ENCODE measurements at regions not wholly inside any gene's neighbourhood (a gene's known extent, or its start where the extent isn't known, plus 50 kb on each side); places are given as distances from the start of the nearest gene placed in this dataset.

DNA sequence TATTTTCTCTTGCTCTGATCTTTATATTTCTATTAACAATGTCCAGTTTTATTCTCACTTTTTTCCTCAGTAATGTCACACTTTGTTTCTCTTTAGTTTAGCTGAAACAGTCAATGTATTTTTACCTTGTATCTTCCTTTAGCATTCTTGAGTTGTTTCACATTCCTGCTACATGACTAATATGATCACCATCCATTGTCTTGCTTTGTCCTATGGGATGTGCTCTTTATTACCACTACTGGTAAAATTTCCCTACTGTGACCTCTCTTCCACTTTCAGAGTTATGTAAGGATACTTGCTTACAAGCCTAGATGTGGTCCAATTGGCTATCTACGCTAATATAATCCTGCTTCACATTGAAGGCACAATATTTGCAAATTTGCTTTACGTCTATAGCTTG lies 457.9 kb downstream of the PIK3C3 start:
- DNase-seq: no peak
- Histone ChIP-seq H3K4me2 (ENCODE audit: unreplicated experiment) (no peak overlapping the region), H3K4me3 (no peak overlapping the region), H3K4me1 (ENCODE audit: insufficient read depth) (peaks cover 7% of the 10 kb centered on the region; the same call in 1 of the 2 replicates), H4K20me1 (ENCODE audit: insufficient read depth) (no peaks in the 10 kb centered on the region), H3K36me3 (ENCODE audit: low read depth) (no peaks in the 10 kb centered on the region), H3F3A (ENCODE audit: insufficient read depth) (0 out of 2 replicates have a peak, but pooled peaks cover 12% of the 10 kb centered on the region), H3K9me3 (ENCODE audit: low read depth) (no peaks in the 10 kb centered on the region), H3K79me2 (ENCODE audit: insufficient read depth) (no peaks in the 10 kb centered on the region), H3K27ac (no peak overlapping the region), H3K27me3 (replicated peaks; ENCODE audit: insufficient read depth) (no peaks in the 10 kb centered on the region), H3K9me2 (ENCODE audit: insufficient read depth) (no peaks in the 10 kb centered on the region), H2AFZ (no peak overlapping the region), H3K9ac (no peak overlapping the region)
- TF ChIP-seq EZH2 (IDR thresholded peaks at IDR 0.05; ENCODE audit: insufficient read depth, poor library complexity, severe bottlenecking): no peak
- TF ChIP-seq EZH2phosphoT487 (IDR thresholded peaks at IDR 0.05; ENCODE audit: insufficient read depth, low read depth): no peak
- in situ Hi-C loops (cut with MboI): no loop called here
- WGBS, 2 experiments (ENCODE audit: low coverage in 1 of 2, low lambda C conversion rate in 2 of 2, missing lambda C conversion rate in 2 of 2): 58 to 66% methylated on average over 2 of the region's 2 CpGs

GRCh38 chr18:42413870-42414269 lies 458.8 kb downstream of the PIK3C3 start:
- no peaks in the 10 kb centered on the region for H3K79me2 ChIP-seq (ENCODE audit: insufficient read depth)
- peak overlapping the region; percentile 60; the same call in 1 of the 2 replicates for H3K27ac ChIP-seq
- 0 out of 2 replicates have a peak, but pooled peaks cover 12% of the 10 kb centered on the region for H3F3A ChIP-seq (ENCODE audit: insufficient read depth)
- TF ChIP-seq EZH2phosphoT487 (IDR thresholded peaks at IDR 0.05; ENCODE audit: insufficient read depth, low read depth) (no peak), EZH2 (IDR thresholded peaks at IDR 0.05; ENCODE audit: insufficient read depth, poor library complexity, severe bottlenecking) (no peak)
- H3K9ac ChIP-seq: no peak overlapping the region
- 0% methylated on average over 1 of the region's 1 CpG for WGBS, 2 experiments (ENCODE audit: low coverage in 1 of 2, low lambda C conversion rate in 2 of 2, missing lambda C conversion rate in 2 of 2)
- H2AFZ ChIP-seq: no peak overlapping the region
- no peaks in the 10 kb centered on the region for H4K20me1 ChIP-seq (ENCODE audit: insufficient read depth)
- in situ Hi-C loops (cut with MboI): no loop called here
- DNase-seq: peak; percentile 42
- H3K4me1 ChIP-seq (ENCODE audit: insufficient read depth): peaks cover 7% of the 10 kb centered on the region; the same call in 1 of the 2 replicates
- H3K9me3 ChIP-seq (ENCODE audit: low read depth): no peaks in the 10 kb centered on the region
- no peak overlapping the region for H3K4me2 ChIP-seq (ENCODE audit: unreplicated experiment)
- H3K9me2 ChIP-seq (ENCODE audit: insufficient read depth): no peaks in the 10 kb centered on the region
- no peak overlapping the region for H3K4me3 ChIP-seq
- H3K27me3 ChIP-seq (replicated peaks; ENCODE audit: insufficient read depth): no peaks in the 10 kb centered on the region
- H3K36me3 ChIP-seq (ENCODE audit: low read depth): no peaks in the 10 kb centered on the region

DNA sequence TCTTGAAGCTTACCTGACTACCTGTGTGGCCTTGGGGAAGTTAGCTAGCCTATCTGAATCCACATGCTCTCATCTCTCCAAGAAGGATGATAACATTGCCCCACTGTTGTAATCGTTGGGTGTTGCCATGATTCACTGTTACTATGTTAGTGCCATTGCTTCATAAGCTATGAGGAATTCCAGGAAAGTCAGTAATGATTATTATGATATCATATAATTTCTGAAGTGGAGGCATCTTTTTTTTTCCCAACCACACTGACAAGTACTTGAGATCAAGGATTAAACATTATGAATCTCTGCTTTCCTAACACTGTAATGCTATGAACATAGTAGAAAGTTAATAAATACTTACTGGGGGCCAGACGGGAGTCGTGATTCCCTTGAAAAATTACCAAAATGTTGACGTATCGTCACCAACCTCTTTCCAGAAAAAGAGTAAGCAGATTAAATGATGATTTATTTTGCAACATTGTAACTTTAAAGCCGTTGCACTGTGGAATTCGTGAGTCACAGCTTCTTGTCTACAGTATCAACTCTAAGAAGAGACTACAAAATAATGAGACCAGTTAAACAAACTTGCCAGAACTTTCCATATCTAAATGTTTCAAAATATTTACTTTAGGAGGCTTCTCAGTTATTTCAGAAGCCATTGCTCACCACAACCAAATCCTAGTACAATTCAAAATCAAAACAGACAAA lies 459.9 kb downstream of the PIK3C3 start:
- Histone ChIP-seq H3K9me2 (ENCODE audit: insufficient read depth) (no peaks in the 10 kb centered on the region), H3K79me2 (ENCODE audit: insufficient read depth) (no peaks in the 10 kb centered on the region), H3F3A (ENCODE audit: insufficient read depth) (0 out of 2 replicates have a peak, but pooled peaks cover 12% of the 10 kb centered on the region), H3K9ac (no peak overlapping the region), H3K9me3 (ENCODE audit: low read depth) (no peaks in the 10 kb centered on the region), H3K4me1 (ENCODE audit: insufficient read depth) (peaks cover 7% of the 10 kb centered on the region; the same call in 1 of the 2 replicates), H3K4me3 (no peak overlapping the region), H3K4me2 (ENCODE audit: unreplicated experiment) (peak overlapping the region; percentile 45), H3K36me3 (ENCODE audit: low read depth) (no peaks in the 10 kb centered on the region), H2AFZ (no peak overlapping the region), H4K20me1 (ENCODE audit: insufficient read depth) (no peaks in the 10 kb centered on the region), H3K27ac (peak overlapping the region; percentile 60), H3K27me3 (replicated peaks; ENCODE audit: insufficient read depth) (no peaks in the 10 kb centered on the region)
- WGBS, 2 experiments (ENCODE audit: low coverage in 1 of 2, low lambda C conversion rate in 2 of 2, missing lambda C conversion rate in 2 of 2): 19 to 22% methylated on average over 7 of the region's 7 CpGs
- TF ChIP-seq EZH2 (IDR thresholded peaks at IDR 0.05; ENCODE audit: insufficient read depth, poor library complexity, severe bottlenecking): no peak
- 0 out of 2 replicates have a peak, but pooled peaks have one; percentile 26 for TF ChIP-seq EZH2phosphoT487 (IDR thresholded peaks at IDR 0.05; ENCODE audit: insufficient read depth, low read depth)
- in situ Hi-C loops (cut with MboI): no loop called here
- peak; percentile 75 for DNase-seq

DNA sequence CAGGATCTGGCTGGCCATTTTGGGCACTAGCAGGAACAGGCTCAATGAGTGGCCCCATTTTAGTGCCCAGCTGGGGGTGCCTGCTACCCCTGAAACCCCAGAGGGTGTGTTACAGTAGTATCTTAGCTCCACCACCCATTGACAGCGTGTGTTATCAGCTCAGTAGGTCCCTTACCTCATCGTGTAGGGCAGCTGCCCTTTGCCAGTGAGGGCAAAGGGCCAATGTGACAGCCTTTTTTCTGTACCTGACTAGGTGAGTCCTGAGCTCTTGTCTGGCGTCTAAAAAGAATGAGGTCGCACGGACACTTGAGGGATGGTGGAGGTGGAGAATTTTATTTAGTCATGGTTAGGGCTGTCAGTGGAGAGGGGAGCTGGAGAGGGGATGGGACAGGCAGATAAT lies 462.2 kb downstream of the PIK3C3 start:
- no peak overlapping the region for H3K27ac ChIP-seq
- no peaks in the 10 kb centered on the region for H3K36me3 ChIP-seq (ENCODE audit: low read depth)
- 42 to 56% methylated on average over 5 of the region's 5 CpGs for WGBS, 2 experiments (ENCODE audit: low coverage in 1 of 2, low lambda C conversion rate in 2 of 2, missing lambda C conversion rate in 2 of 2)
- no peak overlapping the region for H3K9ac ChIP-seq
- no peaks in the 10 kb centered on the region for H3K27me3 ChIP-seq (replicated peaks; ENCODE audit: insufficient read depth)
- H4K20me1 ChIP-seq (ENCODE audit: insufficient read depth): no peaks in the 10 kb centered on the region
- H2AFZ ChIP-seq: no peak overlapping the region
- in situ Hi-C loops (cut with MboI): no loop called here
- no peak for DNase-seq
- no peak overlapping the region for H3K4me2 ChIP-seq (ENCODE audit: unreplicated experiment)
- H3K4me3 ChIP-seq: no peak overlapping the region
- H3K9me3 ChIP-seq (ENCODE audit: low read depth): no peaks in the 10 kb centered on the region
- H3K4me1 ChIP-seq (ENCODE audit: insufficient read depth): peaks cover 7% of the 10 kb centered on the region; the same call in 1 of the 2 replicates
- TF ChIP-seq EZH2phosphoT487 (IDR thresholded peaks at IDR 0.05; ENCODE audit: insufficient read depth, low read depth) (no peak), EZH2 (IDR thresholded peaks at IDR 0.05; ENCODE audit: insufficient read depth, poor library complexity, severe bottlenecking) (no peak)
- no peaks in the 10 kb centered on the region for H3K9me2 ChIP-seq (ENCODE audit: insufficient read depth)
- H3F3A ChIP-seq (ENCODE audit: insufficient read depth): 0 out of 2 replicates have a peak, but pooled peaks cover 12% of the 10 kb centered on the region
- H3K79me2 ChIP-seq (ENCODE audit: insufficient read depth): no peaks in the 10 kb centered on the region
